HG03097 (cell line): ENCODE measurements at regions not wholly inside any gene's neighbourhood (a gene's known extent, or its start where the extent isn't known, plus 50 kb on each side); places are given as distances from the start of the nearest gene placed in this dataset.
A peak's percentile ranks its signal among the peaks of the same experiment; 100 is the strongest.
"Not testable (repeated sequence)": the region's sequence is repeated elsewhere in the genome, so short reads cannot be mapped to it uniquely, and the experiment has no call there.

Experiments used
- ATAC-seq: cut with Tn5 transposase; IDR thresholded peaks from one replicate; pipeline ENCODE4 v1.9.1; 2021; ENCODE audit not compliant: unreplicated experiment, low FRiP score

- no peak for ATAC-seq
Measured at GRCh38 chr1:244315996-244316395, 135.7 kb downstream of the ADSS2 start.

DNA sequence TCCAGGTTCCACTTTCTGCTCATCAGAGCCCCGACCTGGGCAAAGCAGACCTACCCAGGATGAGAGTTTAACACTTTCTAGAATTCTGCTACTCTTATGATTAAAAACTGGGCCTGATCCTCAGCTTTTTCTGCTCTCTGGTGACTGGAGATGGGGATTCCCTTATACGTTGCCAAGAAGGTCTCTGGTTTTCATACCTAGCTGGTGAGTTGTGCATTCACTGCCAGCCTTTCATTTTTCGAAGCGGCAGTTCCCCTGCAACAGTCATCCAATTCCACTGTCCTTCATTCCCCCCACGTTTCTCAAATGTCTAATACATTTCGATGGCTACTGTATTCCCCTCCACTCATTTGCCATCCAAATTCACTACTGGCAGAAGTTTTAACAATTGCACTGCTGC, 135.3 kb downstream of the ADSS2 start:
- no peak for ATAC-seq

DNA sequence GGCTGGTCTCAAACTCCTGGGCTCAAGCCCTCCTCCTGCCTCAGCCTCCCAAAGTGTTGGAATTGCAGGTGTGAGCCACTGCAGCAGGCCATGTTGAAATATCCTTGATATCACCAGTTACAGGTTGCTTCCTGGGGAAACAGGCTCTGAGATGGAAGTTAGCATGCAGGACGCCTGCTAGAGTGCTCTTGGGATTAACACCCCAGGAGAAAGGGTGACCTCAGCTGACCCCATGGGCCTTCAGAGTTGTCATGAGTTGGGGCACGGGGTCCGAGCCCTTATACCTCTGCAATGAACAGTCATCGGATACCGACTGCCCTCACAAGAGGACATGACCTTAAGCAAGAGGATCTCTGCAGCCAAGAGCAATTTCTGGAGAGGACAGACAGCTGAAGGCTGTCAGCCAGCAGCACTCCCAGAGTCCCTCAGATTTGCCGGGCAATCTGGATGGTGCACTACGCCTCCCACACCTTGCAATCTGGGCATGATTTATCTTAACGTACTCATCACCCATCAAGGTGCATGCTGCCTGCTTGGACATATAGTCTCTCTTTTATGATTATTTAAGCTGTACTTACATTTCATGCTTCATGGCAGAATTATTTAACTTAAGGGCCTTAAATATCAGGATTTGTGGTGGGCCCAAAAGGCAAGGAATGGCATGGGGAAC, 134.6 kb downstream of the ADSS2 start:
- ATAC-seq = no peak

- ATAC-seq = no peak
Measured at GRCh38 chr1:244318078-244318477, 133.6 kb downstream of the ADSS2 start.

DNA sequence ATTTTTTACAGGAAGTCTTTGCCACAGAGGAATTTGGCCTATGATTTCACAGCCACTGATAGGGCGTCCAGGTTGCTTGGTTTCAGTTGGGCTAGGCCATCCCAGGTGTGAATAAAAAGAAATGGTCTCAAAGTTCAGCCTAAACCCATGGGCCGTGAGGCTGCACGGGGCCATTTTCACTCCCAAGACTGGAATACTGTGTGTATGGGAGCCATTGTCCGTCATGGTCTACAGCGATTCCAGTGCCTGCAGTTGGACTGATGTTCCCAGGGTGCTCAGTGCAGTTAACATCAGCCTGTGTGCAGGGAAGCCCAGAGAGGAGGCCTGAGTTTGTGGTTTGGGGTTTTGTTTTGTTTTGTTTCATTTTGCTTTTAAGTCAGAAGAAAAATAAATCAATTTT, 133.2 kb downstream of the ADSS2 start:
- no peak for ATAC-seq

DNA sequence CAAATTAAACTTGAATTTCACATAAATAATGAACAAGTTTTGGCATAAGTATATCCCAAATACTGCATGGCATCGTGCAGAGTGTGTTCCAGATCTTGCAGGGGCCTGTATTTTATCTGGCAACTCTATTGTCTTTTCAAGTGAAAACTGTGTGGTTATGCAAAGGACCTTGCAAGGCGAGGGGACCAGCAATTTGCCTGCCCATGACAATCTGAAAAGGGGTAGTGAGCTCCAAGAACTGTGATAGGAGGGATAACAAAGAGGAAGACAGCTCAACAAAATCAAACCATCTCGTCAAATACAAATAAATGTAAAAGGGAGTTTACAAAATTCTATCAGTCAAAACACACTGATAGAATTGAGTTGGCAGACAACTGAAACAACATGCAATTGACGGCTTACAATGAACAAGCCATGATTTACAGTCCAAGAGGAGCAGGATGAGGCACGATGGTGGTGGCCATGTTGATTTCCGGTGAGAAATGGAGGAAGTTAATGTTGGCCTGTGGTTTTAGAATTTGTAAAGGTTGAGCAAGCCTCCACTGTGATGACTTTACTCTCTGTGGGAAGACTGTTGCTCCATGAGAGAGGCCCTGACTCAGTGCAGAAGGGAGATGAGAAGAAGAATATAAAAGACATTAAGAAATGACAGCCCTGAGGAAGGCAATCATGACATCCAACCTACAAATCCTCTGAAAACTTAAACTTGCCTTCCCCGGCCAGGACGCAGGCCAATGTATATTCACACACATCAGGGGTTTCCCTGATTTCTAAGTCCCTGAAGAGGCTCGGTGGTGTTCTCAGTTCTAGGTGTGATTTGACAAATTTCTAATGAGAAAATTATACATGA, 132.2 kb downstream of the ADSS2 start:
- ATAC-seq = peak; percentile 67

GRCh38 chr1:244322181-244322580, 129.5 kb downstream of the ADSS2 start:
- no peak for ATAC-seq

DNA sequence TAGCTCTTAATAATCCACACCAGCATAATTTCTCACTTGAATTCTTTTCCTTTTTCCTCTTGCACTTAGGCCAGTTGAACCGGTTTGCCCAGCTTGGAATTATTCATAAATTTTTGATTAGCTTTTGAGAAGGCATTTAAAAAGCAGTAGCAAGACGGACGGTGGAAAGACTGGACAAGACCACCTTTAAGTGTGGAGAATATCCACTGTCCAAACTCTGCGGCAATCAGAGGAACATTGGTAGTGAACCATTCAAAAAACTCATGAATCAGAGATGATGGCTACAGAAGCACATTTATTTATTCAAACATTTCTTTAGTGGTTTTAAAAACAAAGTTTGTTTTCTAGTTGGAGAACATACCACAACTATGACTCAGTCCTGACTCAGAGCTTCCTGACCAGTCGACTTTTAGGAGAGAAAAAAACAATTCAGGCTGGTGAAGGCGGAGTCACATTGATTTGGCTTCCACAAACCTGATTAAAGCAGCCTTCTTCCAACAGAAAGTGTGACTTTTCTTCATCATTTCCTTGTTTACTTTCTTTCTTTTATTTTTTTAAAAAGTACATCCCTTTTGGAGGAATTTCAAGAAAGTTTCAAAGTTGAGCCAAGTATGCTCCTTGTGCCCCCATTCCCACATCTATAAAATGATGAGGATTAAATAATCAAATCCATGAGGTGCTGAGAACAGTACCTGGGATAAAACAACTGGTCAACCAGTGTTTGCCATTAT, 128.8 kb downstream of the ADSS2 start:
- no peak for ATAC-seq

DNA sequence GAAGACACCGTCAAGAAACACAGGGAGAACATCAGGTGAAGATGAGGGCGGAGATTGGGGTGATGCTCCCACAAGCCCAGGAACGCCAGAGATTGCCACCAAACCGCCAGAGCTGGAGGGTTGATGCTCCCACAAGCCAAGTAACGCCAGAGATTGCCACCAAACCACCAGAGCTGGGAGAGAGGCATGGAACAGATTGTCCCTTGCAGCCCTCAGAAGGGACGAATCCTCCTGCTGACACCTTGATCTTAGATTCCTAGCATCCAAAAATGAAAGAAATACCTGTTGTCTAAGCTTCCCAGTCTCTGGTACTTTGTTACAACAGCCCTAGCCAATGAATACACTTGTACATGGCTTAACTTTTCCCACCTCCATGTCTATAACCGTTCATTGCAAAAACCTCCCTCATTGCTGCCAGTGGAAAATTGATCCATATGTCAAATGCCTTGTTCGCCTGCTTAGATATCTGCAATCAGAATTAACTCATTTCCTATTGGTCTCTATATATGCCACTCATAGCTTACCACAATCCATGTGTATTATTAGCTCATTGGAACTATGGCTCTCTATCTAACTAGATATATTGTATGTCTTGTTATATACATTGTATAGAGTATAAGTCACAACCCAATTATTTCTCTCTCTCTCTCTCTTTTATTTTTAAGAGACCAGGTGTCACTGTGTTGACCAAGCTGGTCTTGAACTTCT, 127.4 kb downstream of the ADSS2 start:
- no peak for ATAC-seq

DNA sequence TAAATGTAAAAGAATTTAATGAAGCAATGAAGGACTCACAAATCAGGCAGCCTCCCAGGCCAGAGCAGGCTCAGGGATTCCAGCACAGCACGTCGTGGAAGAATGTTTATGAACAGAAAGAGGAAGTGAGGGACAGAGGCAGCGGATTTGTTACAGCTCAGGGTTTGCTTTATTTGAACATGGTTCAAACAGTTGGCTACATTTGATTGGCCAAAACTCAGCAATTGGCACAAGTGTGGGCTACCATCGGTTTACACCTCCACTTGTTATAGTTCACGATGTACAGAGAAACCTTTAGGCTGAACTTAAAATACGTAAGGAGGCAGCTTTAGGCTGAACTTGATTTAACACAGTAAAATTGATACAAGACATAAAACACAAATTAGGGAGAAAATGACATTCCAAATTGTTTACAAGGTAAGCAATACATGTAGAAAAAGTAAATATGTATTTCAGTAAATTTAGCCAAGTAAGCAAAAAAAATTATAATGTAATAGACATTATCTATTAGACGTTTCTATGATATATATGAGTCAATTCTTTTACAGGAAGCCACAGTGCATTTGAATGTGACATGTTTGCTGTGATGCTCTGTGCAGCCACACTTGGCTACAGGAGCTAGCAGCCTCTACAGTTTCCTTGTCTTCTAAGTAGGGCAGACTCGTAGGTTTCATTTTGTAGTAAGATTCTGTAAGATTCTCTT, 126.5 kb downstream of the ADSS2 start:
- ATAC-seq = no peak

DNA sequence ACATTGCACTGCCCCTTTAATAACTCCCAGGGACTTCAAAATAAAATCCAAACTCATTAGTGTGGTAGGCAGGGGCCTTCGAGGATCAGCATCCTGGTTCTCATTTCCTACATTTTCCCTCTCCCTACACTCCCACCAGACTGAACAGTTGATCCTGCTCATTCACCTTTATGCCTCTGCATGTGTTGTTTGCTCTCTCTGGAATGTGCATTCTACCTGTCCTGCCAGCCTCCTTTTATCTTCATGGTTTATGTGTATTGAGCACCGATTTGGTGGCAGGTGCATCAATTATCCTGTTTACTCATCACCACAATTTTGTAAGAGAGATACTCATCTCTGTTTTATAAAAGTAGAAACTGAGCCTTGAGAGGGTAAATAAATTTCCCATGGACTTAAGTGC, 125.0 kb downstream of the ADSS2 start:
- ATAC-seq = no peak

DNA sequence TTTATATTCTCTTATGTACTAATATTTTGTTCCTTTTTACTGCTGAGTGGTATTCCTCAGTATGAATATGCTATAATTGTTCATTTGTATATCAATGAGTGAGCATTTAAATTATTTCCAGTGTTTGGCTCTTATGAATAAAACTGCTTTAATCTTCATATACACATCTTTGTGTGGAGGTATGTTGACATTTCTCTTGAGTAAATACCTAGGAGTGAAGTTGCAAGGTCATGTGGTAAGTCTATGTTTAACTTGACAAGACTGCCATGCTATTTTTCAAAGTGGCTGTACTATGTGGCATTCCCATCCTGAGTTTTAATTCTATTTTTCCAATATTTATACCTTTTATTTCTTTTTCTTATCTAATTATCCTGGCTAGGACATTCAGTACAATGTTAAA, 124.2 kb downstream of the ADSS2 start:
- no peak for ATAC-seq

DNA sequence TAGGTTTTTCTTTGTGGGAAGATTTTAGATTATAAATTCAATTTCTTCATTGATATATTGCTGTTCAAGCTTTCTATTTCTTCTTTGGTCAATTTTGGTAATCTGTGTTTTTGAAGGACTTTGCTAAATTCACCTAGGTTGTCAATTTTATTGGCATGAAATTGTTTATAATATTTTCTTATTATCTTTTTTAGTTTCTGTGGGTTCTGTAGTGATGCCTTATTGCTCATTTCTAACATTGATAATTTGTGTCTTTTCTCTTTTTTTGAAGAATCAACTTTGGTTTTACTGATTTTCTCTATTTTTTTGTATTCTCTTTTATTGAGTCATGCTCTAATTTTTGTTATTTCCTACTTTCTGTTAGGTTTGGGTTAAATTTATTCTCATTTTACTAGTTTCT, 123.2 kb downstream of the ADSS2 start:
- ATAC-seq = no peak

GRCh38 chr1:244329591-244330317, 122.0 kb downstream of the ADSS2 start:
- ATAC-seq = no peak

- ATAC-seq = no peak
Measured at GRCh38 chr1:244330318-244330625, 121.4 kb downstream of the ADSS2 start.

DNA sequence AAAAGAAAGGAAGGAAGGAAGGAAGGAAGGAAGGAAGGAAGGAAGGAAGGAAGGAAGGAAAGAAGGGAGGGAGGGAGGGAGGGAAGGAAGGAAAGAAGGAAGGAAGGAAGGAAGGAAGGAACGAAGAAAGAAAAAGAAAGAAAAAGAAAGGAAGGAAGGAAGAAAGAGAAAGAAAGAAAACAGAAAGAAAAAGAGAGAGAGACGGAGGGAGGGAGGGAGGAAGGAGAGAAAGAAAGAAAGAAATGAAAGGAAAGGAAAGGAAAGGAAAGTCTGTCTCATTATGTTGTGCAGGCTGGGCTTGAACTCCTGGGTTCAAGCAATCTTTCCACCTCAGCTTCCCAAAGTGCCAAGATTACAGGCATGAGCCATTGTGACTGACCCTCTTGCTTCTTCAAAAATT, 118.9 kb downstream of the ADSS2 start:
- not testable (repeated sequence) for ATAC-seq

DNA sequence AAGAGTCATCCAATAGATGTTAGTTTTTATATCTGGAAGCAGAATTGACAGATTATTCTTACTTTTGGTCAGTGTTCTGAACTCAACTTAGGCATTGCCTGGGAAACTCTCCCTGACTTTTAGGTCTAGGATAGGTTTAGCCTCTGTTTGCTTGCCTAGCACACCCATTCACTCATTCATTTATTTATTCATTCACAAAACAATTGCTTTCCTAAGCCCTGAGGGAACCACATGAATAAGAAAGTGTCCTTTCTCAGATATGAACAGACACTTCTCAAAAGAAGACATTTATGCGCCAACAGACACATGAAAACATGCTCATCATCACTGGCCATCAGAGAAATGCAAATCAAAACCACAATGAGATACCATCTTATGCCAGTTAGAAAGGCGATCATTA, 117.4 kb downstream of the ADSS2 start:
- ATAC-seq = not testable (repeated sequence)

DNA sequence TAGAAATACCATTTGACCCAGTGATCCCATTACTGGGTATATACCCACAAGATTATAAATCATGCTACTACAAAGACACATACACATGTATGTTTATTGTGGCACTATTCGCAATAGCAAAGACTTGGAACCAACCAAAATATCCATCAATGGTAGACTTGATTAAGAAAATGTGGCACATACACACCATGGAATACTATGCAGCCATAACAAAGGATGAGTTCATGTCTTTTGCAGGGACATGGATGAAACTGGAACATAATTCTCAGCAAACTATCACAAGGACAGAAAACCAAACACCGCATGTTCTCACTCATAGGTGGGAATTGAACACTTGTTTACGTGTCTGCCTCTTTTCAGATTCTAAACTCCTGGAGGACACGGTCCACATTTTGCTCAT, 116.9 kb downstream of the ADSS2 start:
- not testable (repeated sequence) for ATAC-seq

- ATAC-seq = no peak
Measured at GRCh38 chr1:244335456-244335855, 116.3 kb downstream of the ADSS2 start.
